ENCODE measurements at regions not wholly inside any gene's neighbourhood (a gene's known extent, or its start where the extent isn't known, plus 50 kb on each side); places are given as distances from the start of the nearest gene placed in this dataset.
A peak's percentile ranks its signal among the peaks of the same experiment; 100 is the strongest.

DNA sequence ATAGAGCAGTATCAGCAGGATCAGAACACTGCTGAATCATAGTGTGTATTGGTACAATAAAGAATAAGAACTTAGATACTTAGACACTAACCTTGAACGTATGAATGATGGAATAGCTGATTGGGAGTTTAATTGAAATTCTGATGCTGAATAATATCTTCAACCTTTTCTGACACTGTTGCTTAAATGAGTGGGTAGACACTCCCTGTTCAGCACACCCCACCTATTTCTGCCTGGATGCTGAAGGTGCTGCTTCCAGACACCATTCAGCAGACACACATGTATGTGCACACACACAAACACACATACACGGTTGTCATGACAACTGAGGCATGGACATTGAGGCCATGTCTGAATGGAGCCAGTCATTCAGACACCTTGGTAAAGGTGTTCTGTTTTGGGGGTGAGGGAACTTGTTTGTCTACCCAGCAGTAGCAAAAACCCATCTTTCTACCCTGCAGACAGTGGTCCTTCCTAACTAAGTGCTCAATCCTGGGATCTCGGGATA is 54.3 kb downstream of the TMEM215 start:
- no peak for DNase-seq (ENCODE audit: low read depth)

DNA sequence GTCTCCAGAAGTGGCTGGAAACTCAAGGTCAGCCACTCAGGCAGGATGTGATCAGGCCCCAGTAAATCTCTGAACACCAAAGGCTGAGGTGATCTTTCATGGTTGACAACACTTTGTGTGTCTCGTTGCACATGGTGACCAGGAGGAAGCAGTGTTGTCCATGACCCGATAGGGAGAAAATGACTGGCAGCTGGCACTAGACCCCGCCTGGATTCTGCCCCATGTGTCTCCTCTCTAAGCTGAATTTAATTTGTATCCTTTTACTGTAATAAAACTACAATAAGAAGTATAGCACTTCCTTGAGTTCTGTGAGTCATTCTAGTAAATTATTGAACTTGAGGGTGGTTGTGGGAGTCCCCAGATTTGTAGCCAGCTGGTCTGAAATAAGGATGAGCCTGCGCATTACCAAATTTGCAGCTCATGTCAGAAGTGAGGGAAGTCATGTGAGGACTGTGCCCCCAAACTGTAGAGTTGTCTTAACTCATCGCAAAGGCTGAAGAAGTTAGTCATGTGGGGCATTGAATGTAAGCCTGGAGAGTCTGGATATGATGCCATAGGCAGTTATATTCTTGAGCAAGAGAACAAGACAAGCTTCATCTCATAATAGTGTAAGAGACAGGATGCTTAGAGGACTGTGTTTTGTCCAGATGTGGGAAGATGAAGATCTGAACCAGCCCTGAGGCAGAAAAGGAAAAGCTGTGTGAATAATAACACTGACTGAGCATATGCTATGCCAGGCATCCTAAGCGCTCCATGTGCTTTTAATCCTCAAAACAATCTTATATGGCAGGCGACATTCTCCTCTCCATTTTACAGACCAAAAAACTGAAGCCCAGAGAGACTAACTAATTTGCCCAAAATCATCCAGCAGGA is 55.9 kb downstream of the TMEM215 start:
- DNase-seq (ENCODE audit: low read depth), result peak; percentile 13

DNA sequence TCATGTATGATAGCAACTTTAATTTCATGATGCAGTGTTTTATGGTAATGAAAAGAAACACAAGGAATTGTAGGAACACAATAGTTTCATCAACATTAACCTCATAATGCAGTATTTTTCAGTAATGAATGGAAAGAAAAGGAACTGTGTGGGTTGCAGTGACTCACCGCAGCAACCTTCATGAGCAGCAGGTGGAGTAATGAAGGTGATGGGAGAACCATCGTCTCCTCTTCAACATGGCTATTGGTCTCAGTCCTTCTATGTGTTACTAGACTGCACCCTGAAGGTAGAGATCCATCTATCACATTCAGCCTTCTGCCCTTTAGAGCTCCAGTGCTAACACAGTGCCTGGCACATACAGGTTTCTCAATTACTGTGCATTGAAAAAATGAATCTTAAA is 58.0 kb downstream of the TMEM215 start:
- no peak for DNase-seq (ENCODE audit: low read depth)

DNA sequence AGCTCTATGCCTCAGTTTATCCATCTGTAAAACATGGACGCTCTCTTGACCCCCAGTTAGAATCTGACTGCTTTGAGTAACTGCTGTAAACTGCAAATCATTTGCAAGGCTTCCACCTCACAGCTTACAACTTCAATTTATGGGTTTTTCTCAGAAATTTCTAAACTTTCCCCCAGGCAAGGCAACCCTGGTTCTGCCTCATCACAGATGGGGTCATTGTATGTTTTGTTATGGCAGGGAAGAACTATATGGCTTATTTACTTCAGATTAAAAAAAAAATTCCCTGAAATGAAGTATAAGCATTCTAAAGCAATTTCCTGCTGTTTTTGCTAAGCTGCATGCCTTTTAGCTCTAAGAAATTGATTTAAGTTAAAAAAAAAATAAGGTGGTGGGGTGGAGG is 60.0 kb downstream of the TMEM215 start:
- DNase-seq (ENCODE audit: low read depth), result no peak

DNA sequence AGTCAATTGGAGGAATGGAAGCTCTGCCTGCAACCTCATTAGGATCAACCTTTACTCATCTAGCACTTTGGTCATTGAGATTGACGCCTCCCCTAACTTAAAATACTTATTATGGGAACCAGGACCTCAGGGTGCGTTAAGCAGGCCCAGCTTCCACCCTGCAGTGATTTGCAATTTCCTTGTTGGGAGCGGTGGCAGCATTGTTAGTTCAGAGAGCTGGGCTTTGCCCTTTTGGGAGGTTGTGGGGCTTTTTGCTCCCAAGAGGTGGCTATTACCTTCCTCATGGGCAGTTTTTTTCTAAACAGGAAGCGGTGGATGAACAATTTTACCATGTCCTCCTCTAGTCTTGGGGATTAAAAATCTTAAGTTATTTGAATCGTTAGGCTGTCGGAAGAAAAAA is 60.9 kb downstream of the TMEM215 start:
- DNase-seq (ENCODE audit: low read depth), result no peak

DNA sequence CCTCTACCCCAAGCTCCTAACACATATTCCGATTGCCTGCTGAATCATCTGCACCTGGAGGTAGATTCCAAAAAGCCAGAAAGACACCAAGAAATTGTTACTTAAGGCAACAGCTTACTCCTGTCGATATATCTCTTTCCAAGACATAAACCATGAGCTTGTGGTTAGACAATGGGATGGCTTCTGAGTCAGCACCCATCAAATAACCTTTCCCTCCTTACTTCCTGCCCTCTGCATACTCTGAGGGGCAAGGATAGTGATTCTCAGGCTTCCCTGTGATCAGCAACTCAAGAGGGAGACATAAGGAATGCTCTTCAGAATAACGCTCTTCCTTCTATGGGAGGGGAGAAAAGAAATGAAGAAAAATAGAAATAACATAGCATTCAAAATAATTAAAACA is 70.9 kb downstream of the TMEM215 start:
- DNase-seq (ENCODE audit: low read depth), result peak; percentile 26

DNA sequence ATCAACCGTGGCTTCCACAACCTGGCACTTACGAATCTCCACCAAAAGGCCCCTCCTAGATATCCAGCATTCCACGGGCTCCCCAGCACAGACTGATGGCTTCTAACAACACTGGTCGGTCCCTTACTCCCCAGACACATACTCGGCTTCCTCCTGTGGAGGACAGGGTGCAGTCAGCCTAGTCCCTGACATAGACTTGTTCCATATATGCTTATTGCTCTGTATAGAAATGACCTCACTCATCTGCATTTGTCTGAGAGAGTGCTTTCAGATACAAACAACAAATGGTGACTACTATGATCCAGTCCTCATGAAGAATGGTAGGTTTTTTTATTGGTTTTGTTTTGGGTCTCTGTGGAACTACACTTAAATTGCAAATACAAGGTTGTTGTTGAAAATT is 72.4 kb downstream of the TMEM215 start:
- no peak for DNase-seq (ENCODE audit: low read depth)

DNA sequence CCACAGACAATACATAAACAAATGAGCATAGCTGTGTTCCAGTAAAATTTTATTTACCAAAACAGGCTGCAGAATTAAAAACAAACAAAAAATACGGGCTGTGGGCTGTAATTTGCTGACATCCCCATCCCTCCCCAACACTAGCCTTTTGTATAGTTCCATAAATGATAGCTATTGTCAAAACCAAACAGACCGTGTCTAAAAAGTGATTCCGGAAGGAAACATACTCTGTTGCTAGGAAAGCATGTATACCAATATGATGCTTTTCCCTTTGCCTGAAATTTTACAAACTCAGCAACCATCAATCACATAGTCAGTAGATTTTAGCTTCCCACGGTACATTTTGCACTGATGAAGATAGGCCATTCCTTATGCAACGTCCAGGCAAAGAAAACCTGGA is 80.0 kb downstream of the TMEM215 start:
- no peak for DNase-seq (ENCODE audit: low read depth)

DNA sequence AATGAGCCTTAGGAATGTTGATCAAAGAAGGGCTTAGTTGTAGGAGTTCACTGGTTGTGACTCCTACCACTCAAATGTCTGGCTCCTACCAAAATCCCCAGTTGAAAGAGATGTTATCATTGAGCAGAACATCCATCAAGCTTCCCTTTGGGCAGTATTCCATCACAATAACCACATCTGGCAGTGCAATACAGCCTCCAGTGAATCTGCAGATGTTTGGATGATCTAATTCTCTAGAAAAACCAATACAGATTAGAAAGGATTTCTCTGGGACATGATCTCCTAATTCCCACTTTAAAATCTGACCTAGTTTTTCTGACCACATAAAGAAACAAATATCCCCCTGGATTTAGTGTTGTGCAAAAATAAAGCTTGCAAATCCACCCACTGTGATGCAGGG is 81.6 kb downstream of the TMEM215 start:
- DNase-seq (ENCODE audit: low read depth), result peak; percentile 15

DNA sequence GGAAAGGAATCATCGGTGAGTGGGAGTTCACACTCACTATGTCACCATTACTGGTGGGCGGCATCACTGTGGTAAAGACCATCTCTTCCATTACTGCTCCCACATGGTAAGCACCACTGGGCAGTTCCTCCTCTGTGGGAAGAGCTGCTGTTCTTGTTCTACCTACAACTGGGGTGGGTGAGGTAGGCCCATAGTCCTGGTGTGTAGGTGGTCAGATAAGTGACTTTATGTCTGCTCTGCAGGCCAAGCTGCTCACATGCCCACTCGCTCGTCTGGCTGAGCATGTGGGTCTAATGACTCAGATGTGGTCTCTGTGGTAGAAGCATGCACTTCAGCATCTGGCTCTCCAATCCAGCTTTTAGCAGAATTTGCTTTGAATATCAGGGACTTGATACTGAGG is 82.9 kb downstream of the TMEM215 start:
- peak; percentile 10 for DNase-seq (ENCODE audit: low read depth)

DNA sequence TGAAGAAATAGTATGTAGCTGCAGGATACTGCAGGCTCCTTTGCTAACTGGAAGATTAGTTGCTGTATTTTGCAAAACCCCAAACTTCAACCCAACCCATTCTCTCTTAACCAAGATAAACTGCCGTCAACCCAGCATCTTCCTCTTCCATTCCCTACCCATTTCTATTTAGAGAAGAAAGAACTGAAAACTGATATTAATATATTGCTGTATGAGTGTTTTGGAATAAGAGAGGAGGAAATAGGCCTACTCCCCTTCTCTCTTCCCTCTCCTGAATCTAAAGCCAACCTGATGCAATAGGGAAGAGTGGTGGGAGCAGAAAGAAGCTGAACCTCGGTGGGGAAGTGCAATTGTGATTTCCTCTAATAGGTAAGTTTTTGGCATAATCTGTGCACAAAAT is 83.7 kb downstream of the TMEM215 start:
- DNase-seq (ENCODE audit: low read depth), result no peak

DNA sequence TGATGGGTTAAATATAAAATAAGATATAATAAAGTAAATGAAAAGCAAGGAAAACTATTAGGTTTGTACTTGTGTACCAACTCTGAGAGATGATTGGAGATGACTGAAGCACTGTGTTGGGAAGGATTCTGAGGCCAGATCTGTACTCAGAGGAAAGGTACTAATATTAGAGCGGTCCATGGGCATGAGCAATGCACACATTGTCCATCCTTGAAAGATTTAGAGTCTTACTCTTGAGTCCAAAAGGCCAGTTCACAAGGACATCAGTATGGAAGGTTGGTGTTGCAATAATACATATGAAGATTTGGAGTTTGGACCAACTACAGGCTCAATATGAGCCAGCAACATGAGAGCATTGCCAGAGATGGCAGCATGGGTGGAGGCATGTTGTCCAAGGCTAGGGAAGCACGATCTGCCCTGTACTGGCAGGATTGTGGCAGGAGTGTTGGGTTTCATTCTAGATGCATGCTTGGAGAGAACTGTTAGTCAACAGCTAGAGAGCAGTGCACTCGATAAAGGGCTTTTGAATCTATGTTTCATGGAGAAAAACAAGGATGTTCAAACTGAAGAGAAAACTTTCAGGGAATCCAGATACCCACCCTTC is 84.4 kb downstream of the TMEM215 start:
- no peak for DNase-seq (ENCODE audit: low read depth)

DNA sequence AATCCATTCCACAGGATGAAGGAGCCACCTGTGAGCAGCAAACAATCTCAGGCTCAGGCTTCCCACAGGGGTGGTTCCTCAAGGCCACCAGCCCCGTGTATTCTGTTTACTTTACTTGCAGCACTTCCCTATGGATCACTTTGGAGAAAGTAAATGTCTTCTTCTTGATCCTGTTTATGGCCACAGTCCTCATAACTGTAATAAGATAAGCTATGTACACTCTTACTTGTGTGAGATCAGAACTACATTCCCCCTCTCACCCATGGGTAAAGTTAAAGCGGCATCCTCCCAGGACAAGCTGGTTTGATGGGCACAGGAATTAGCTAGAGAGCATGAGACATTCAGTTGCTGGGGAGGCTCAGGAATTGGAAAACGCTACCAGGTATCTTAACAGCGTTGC is 86.1 kb downstream of the TMEM215 start:
- no peak for DNase-seq (ENCODE audit: low read depth)

DNA sequence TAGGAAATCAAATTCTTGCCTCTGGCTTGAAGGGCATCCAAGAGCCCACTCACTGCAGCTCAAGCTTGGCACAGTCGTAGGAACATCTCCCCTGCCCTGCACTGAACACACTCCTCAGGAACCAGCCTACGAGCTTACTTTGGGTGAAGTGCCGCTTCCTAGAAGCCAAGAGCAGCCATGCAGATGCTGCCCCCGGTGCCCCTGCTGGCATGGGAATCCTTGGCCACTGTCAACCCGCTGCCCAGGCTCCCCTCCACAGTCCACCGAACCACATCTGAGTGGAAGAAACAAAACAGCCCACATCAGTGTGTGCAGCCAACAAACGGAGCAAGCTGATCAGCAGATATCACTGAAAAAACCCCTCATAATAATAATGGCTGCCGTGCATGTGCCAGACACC is 89.8 kb downstream of the TMEM215 start:
- DNase-seq (ENCODE audit: low read depth), result no peak

DNA sequence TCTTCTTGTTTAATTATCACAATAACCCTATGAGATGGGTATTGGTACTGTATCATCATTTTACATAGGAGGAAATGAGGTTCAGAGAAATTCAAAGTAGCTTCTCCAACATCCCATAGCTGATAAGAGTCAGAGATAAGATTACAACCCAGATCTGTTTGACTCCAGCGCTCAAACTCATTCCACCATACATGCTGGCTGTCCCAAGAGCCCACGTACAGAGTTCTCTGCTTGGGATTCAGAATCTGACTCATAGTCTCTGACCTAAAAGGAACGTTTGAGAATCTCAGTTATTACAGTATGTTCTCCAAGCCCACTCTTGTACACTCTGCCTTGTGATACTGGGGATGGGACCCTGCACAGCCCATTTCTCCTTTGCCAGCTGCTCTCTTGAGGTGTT is 90.2 kb downstream of the TMEM215 start:
- no peak for DNase-seq (ENCODE audit: low read depth)

DNA sequence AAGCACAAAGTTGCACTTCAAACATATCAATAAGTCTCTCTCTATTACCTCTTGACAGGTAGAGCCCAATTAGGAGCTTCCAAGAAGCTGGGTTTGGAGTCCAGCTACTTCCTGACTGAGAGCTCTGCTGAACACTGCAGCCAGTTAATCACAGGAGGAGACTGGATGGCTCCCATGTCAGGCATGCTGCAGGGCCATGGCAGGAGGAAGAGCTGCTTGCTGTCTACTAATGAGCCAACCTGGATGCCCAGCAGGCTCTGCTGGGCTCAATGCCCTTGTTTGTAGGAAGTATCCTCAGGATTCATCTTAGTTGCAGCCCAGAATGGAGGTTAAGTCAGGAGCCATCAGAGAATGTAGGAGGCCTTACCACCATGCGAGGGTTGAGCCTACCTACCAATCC is 91.9 kb downstream of the TMEM215 start:
- peak; percentile 62 for DNase-seq (ENCODE audit: low read depth)

DNA sequence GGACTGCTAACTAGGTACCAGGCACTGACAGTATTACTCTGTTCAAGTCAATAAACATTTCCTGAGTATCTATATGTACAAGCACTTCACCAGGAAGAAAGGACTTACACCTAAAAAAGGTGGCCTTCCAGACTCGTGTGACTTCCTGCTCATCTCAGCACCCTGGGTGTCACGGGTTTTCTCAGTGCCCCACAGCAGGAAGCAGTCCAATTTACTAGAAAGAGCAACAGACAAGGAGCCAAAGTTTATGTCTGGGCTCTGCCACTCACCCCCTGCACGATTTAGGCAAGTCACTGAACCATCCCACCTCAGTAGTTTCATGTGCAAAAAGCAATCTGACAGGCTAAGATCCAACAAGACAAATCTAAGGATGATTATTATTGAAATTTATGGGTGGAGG is 92.4 kb downstream of the TMEM215 start:
- DNase-seq (ENCODE audit: low read depth), result no peak

DNA sequence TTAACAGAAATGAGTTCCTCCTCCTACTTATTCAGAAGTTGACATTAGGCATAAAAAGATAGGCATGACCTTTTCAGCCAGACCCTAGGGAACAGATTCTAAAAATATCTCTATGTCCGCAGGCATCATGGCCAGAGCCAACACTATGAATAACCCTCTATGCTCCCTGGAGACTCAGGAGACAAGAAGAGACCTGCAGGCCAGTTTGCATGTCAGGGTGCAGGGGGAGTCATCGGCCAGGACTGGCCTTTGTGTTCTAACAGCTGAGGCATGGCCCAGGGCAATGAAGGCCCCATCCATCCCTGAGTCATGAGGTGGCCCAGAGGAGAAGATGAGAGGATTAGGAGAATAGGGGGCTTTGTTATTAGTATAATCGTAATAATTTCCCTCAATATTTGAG is 93.8 kb downstream of the TMEM215 start:
- peak; percentile 55 for DNase-seq (ENCODE audit: low read depth)

DNA sequence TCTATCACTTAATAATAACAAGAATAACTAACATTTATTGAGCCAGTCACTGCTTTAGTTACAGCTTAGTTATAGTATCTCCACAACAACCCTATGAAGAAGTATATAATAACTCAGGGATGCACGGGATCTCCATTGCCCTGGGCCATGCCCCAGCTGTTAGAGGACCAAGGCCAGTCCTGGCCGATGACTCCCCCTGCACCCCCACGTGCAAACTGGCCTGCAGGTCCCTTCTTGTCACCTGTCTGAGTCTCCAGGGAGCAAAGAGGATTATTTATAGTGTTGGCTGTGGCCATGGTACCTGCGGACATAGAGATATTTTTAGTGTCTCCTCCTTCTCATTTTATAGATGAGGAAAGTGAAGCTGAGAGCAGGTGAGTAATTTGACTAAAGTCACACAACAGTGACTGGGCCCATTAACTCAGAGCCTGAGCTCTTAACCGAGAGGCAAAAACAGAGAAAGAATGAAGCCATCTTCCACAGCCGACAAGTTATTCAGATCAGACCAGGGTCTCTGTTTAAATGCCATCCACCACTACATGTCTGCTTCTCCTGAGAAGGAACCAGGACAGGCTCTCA is 94.4 kb downstream of the TMEM215 start:
- DNase-seq (ENCODE audit: low read depth), result no peak

DNA sequence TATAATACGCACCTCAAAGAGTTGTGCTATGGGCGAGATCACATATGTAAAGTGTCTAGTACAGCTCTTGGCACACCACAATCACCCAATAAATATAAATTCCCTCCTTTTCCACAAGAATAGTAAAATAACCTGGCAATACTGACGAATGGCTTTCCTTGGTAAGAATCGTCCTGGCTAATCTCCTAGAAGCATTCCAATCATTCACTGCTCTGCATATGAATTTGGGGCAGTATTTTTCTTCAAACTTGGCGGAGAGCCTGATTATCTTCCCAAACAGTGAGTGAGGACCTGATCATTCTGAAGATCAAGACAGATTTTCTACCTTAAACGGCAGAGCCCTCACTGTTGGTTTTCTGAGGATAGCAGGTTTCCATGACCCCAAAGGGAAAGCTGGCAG is 96.0 kb downstream of the TMEM215 start:
- DNase-seq (ENCODE audit: low read depth), result no peak

DNA sequence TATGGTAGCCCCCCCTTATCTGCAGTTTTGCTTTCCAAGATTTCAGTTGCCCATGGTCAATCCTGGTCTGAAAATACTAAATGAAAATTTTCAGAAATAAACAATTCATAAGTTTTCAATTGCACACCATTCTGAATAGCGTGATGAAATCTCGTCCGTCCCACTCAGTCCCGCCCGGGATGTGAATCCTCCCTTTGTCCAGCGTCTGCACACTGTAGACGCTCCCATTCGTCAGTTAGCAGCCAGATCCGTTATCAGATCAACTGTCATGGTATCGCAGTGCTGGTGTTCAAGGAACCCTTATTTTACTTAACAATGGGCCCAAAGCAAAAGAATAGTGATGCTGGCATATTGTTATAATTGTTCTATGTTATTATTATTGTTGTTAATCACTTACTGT is 98.6 kb downstream of the TMEM215 start:
- DNase-seq (ENCODE audit: low read depth), result peak; percentile 4

DNA sequence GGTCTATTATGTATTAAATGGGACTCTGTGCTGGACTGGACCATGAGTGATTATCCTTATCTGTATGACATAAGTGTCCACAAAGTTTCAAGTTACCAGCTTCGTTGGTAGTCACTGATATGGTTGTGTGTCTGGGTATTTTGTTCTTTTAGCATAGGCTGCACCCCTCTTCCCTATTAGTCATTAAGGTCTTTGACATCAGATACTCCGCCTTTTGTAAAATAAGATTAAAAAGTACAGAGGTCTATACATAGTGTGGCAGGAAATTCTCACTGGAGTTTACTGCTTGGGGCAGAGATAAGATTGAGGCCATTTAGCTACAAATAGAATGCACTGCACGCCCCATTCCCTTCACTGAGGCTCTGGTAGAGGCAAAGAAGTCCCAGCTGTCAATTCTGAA is 99.4 kb downstream of the TMEM215 start:
- DNase-seq (ENCODE audit: low read depth), result no peak

DNA sequence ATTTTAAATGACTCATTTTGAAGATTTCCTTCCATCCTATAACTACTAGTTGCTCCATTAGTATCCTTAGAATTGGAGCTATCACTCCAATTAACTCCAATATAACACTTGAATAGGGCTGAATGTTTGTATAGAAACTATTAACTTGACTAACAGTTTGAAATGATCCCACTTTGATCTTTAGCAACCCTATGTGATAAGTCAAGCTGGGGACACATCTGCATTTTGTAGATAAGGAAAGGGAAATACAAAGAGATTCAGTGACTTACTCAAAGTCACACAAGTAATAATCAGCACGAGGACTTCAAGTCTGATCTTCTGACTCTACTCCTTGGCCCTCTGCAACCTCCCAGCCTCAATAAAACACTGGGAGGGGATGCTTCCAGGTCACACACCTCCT is 101.1 kb downstream of the TMEM215 start:
- DNase-seq (ENCODE audit: low read depth), result no peak
